GM10248 (cell line): ENCODE measurements at regions not wholly inside any gene's neighbourhood (a gene's known extent, or its start where the extent isn't known, plus 50 kb on each side); places are given as distances from the start of the nearest gene placed in this dataset.

Source experiments
- CTCF ChIA-PET: fragments of 300-600 bp; sonication (Branson Sonifier 250); formaldehyde crosslinking; extraction: SDS; loops from one replicate; lab custom pipeline; 2021; ENCODE audit warnings: antibody characterized with exemption; lab: Yijun Ruan, JAX
- POLR2A ChIA-PET: fragments of 350-650 bp; sonication (Branson Sonifier 250); formaldehyde crosslinking; extraction: SDS; loops from one replicate; lab custom pipeline; 2020; ENCODE audit warnings: antibody characterized with exemption; lab: Yijun Ruan, JAX
- DNase-seq: peaks from one replicate; pipeline ENCODE4 v3.0.0; 2012; ENCODE audit errors: extremely low spot score
- CTCF ChIP-seq: IDR thresholded peaks from 2 replicates; pipeline ENCODE4 v1.5.1; 2012; ENCODE audit warnings: mild to moderate bottlenecking, low read depth; ENCODE audit errors: extremely low read depth, missing control alignments, control extremely low read depth

- ChIA-PET CTCF (no interaction called here), POLR2A (no interaction called here)
- no peak for TF ChIP-seq CTCF
- DNase-seq, result no peak
Measured at GRCh38 chr4:167918077-167918476, 174.3 kb upstream of the ANXA10 start.

- ChIA-PET POLR2A (no interaction called here), CTCF (no interaction called here)
- no peak for TF ChIP-seq CTCF
- DNase-seq, result no peak
Measured at GRCh38 chr4:167930166-167930565, 162.2 kb upstream of the ANXA10 start.

- no peak for DNase-seq
- no peak for TF ChIP-seq CTCF
- ChIA-PET CTCF (interaction anchor here (1.7 kb wide), 2 partner anchors 12 to 14 kb away, joined by 4 read pairs; no protein-coding TSS in a partner anchor), POLR2A (no interaction called here)
Measured at GRCh38 chr4:167934216-167934615, 158.1 kb upstream of the ANXA10 start.

GRCh38 chr4:167939863-167940616 lies 152.3 kb upstream of the ANXA10 start:
- no peak for DNase-seq
- TF ChIP-seq CTCF, result no peak
- ChIA-PET CTCF (no interaction called here), POLR2A (no interaction called here)

GRCh38 chr4:167943872-167944505 lies 148.3 kb upstream of the ANXA10 start:
- no peak for TF ChIP-seq CTCF
- no peak for DNase-seq
- POLR2A ChIA-PET, result no interaction called here
- CTCF ChIA-PET, result no interaction called here

GRCh38 chr4:167944721-167945120 lies 147.6 kb upstream of the ANXA10 start:
- POLR2A ChIA-PET, result no interaction called here
- no peak for TF ChIP-seq CTCF
- CTCF ChIA-PET, result no interaction called here
- no peak for DNase-seq
